ENCODE measurements at regions not wholly inside any gene's neighbourhood (a gene's known extent, or its start where the extent isn't known, plus 50 kb on each side); places are given as distances from the start of the nearest gene placed in this dataset.

- TF ChIP-seq CTCF (IDR thresholded peaks at IDR 0.05) (no peak), POLR2A (IDR thresholded peaks at IDR 0.05) (no peak)
These were observed 122.1 kb upstream of the ID2 start for GRCh38 chr2:8559805-8560204.
